Caco-2 (cell line): ENCODE measurements at regions not wholly inside any gene's neighbourhood (a gene's known extent, or its start where the extent isn't known, plus 50 kb on each side); places are given as distances from the start of the nearest gene placed in this dataset.

Experiments
- BruUV-seq: library from RNA; stranded (reverse); fragments of 400-500 nt; replicated peaks from 2 replicates; lab custom pipeline; 2021; lab: Mats Ljungman, UMichigan
- CTCF ChIA-PET: fragments of 300-600 bp; sonication (Branson Sonifier 250); formaldehyde crosslinking; loops from one replicate; lab custom pipeline; 2022; ENCODE audit warnings: antibody characterized with exemption; lab: Charles Lee
- POLR2A ChIA-PET: fragments of 300-600 bp; sonication (Branson Sonifier 250); formaldehyde crosslinking; loops from one replicate; lab custom pipeline; 2022; ENCODE audit warnings: antibody characterized with exemption; lab: Charles Lee
- DNase-seq, 2 experiments: peaks; one replicate each; pipeline versions ENCODE4 v3.0.0 to v3.0.0-alpha.2; 2020 to 2022
- H3K27me3 ChIP-seq: replicated peaks from 2 replicates; pipeline ENCODE4 v1.6.0; 2011; ENCODE audit warnings: low read length; ENCODE audit not compliant: control insufficient read depth, insufficient read depth
- H3K36me3 ChIP-seq: 2 replicates; pipeline ENCODE4 v1.5.1; 2011; ENCODE audit warnings: low read length; ENCODE audit not compliant: control insufficient read depth, insufficient read depth
- H3K4me1 ChIP-seq: fragments of 250-450 bp; sonication (Bioruptor Pico); 2 replicates; pipeline ENCODE4 v1.5.1; 2020; ENCODE audit warnings: mild to moderate bottlenecking
- H3K4me3 ChIP-seq: 2 replicates; pipeline ENCODE4 v1.5.1; 2011; ENCODE audit warnings: low read depth, mild to moderate bottlenecking, control low read depth, low read length
- H3K9me3 ChIP-seq: fragments of 250-450 bp; sonication (Bioruptor Pico); 2 replicates; pipeline ENCODE4 v1.5.1; 2020; ENCODE audit warnings: mild to moderate bottlenecking, moderate library complexity
- H3K27ac Mint-ChIP-seq: one replicate; pipeline ENCODE4 v1.8.0; 2022; ENCODE audit warnings: mixed read lengths; ENCODE audit not compliant: unreplicated experiment
- H3K27me3 Mint-ChIP-seq: one replicate; pipeline ENCODE4 v1.8.0; 2022; ENCODE audit warnings: mixed read lengths; ENCODE audit not compliant: insufficient read depth, unreplicated experiment
- H3K36me3 Mint-ChIP-seq: one replicate; pipeline ENCODE4 v1.8.0; 2022; ENCODE audit warnings: mild to moderate bottlenecking, mixed read lengths; ENCODE audit not compliant: insufficient read depth, unreplicated experiment
- H3K4me1 Mint-ChIP-seq: one replicate; pipeline ENCODE4 v1.8.0; 2022; ENCODE audit warnings: low read depth, mixed read lengths; ENCODE audit not compliant: unreplicated experiment
- H3K4me3 Mint-ChIP-seq: one replicate; pipeline ENCODE4 v1.8.0; 2022; ENCODE audit warnings: mild to moderate bottlenecking, moderate library complexity, mixed read lengths; ENCODE audit not compliant: unreplicated experiment
- H3K9me3 Mint-ChIP-seq: one replicate; pipeline ENCODE4 v1.8.0; 2022; ENCODE audit warnings: mixed read lengths; ENCODE audit not compliant: unreplicated experiment
- CTCF ChIP-seq, 2 experiments: fragments of 200-600 bp in 1 of 2; IDR thresholded peaks; 1 replicate in 1 of 2; 2 replicates in 1 of 2; pipeline versions ENCODE4 v1.5.1 to v1.8.0; 2011 to 2022; ENCODE audit warnings: antibody characterized with exemption in 1 of 2, control low read depth in 1 of 2, inconsistent platforms in 1 of 2, low read depth in 1 of 2, low read length in 1 of 2, mild to moderate bottlenecking in 1 of 2, moderate library complexity in 1 of 2; ENCODE audit not compliant: insufficient read depth in 1 of 2, severe bottlenecking in 1 of 2, unreplicated experiment in 1 of 2
- intact Hi-C: fragments of 100-400 bp; cut with micrococcal nuclease; formaldehyde crosslinking; loops from one replicate; pipeline ENCODE4 v1.10.0; 2022; ENCODE audit not compliant: unreplicated experiment

- TF ChIP-seq CTCF (IDR thresholded peaks at IDR 0.05; ENCODE audit: insufficient read depth in 1 of 2, low read depth in 1 of 2, low read length in 1 of 2, severe bottlenecking in 1 of 2, unreplicated experiment in 1 of 2), result no peak
- Histone ChIP-seq H3K36me3 (no peaks in the 10 kb centered on the region), H3K4me1 (peaks cover 4% of the 10 kb centered on the region), H3K4me3 (no peak overlapping the region), H3K27me3 (no peaks in the 10 kb centered on the region), H3K9me3 (no peaks in the 10 kb centered on the region)
- no peak overlapping the region for H3K27ac Mint-ChIP-seq
- H3K36me3 Mint-ChIP-seq, result no peaks in the 10 kb centered on the region
- H3K9me3 Mint-ChIP-seq, result no peaks in the 10 kb centered on the region
- ChIA-PET POLR2A (interaction anchor here (0.7 kb wide), 1 partner anchor 189 kb away, joined by 5 read pairs; no protein-coding TSS in a partner anchor), CTCF (no interaction called here)
- H3K4me3 Mint-ChIP-seq, result no peak overlapping the region
- DNase-seq, result no peak
- BruUV-seq, result no TSS peak
- intact Hi-C loops, result no loop called here
- H3K27me3 Mint-ChIP-seq, result peaks cover 13% of the 10 kb centered on the region
- H3K4me1 Mint-ChIP-seq, result peaks cover 7% of the 10 kb centered on the region
Observed at GRCh38 chr5:159400476-159400875, 70.2 kb upstream of the IL12B start.

GRCh38 chr5:159402311-159402710, 72.0 kb upstream of the IL12B start:
- BruUV-seq, result no TSS peak
- Mint-ChIP-seq H3K27ac (no peak overlapping the region), H3K9me3 (no peaks in the 10 kb centered on the region), H3K27me3 (peaks cover 12% of the 10 kb centered on the region), H3K4me3 (no peak overlapping the region), H3K36me3 (no peaks in the 10 kb centered on the region), H3K4me1 (peaks cover 7% of the 10 kb centered on the region)
- no peak for TF ChIP-seq CTCF (IDR thresholded peaks at IDR 0.05; ENCODE audit: insufficient read depth in 1 of 2, low read depth in 1 of 2, low read length in 1 of 2, severe bottlenecking in 1 of 2, unreplicated experiment in 1 of 2)
- no peak for DNase-seq
- no peaks in the 10 kb centered on the region for H3K36me3 ChIP-seq
- POLR2A ChIA-PET, result no interaction called here
- H3K9me3 ChIP-seq, result no peaks in the 10 kb centered on the region
- intact Hi-C loops, result no loop called here
- no peak overlapping the region for H3K4me3 ChIP-seq
- H3K4me1 ChIP-seq, result peaks cover 4% of the 10 kb centered on the region
- CTCF ChIA-PET, result no interaction called here
- no peaks in the 10 kb centered on the region; the same call in 1 of the 2 replicates for H3K27me3 ChIP-seq

GRCh38 chr5:159402856-159403255, 72.6 kb upstream of the IL12B start:
- intact Hi-C loops, result no loop called here
- POLR2A ChIA-PET, result no interaction called here
- BruUV-seq, result no TSS peak
- H3K4me3 Mint-ChIP-seq, result no peak overlapping the region
- no peak overlapping the region for H3K27ac Mint-ChIP-seq
- CTCF ChIA-PET, result no interaction called here
- no peaks in the 10 kb centered on the region for H3K9me3 Mint-ChIP-seq
- DNase-seq, result no peak
- H3K4me1 ChIP-seq, result peaks cover 4% of the 10 kb centered on the region
- H3K4me3 ChIP-seq, result no peak overlapping the region
- TF ChIP-seq CTCF (IDR thresholded peaks at IDR 0.05; ENCODE audit: insufficient read depth in 1 of 2, low read depth in 1 of 2, low read length in 1 of 2, severe bottlenecking in 1 of 2, unreplicated experiment in 1 of 2), result no peak
- no peaks in the 10 kb centered on the region; the same call in 1 of the 2 replicates for H3K27me3 ChIP-seq
- H3K4me1 Mint-ChIP-seq, result peaks cover 7% of the 10 kb centered on the region
- H3K27me3 Mint-ChIP-seq, result peaks cover 12% of the 10 kb centered on the region
- H3K36me3 ChIP-seq, result no peaks in the 10 kb centered on the region
- no peaks in the 10 kb centered on the region for H3K36me3 Mint-ChIP-seq
- H3K9me3 ChIP-seq, result no peaks in the 10 kb centered on the region
